Upper lobe of right lung (tissue), 1 donor: ENCODE measurements at regions not wholly inside any gene's neighbourhood (a gene's known extent, or its start where the extent isn't known, plus 50 kb on each side); places are given as distances from the start of the nearest gene placed in this dataset.

ENCODE experiments used
- ATAC-seq: fragments of 200-7000 bp; cut with Tn5 transposase; one replicate; pipeline ENCODE4 v1.9.1; 2020; ENCODE audit warnings: mild to moderate bottlenecking, moderate library complexity
- DNase-seq: peaks from one replicate; pipeline ENCODE4 v3.0.0-alpha.2; 2020
- H3K27ac ChIP-seq: fragments of 200-600 bp; one replicate; pipeline ENCODE4 v1.8.0; 2022
- H3K27me3 ChIP-seq: fragments of 200-600 bp; one replicate; pipeline ENCODE4 v1.8.0; 2022; ENCODE audit warnings: mild to moderate bottlenecking
- H3K36me3 ChIP-seq: fragments of 200-600 bp; one replicate; pipeline ENCODE4 v1.8.0; 2022
- H3K4me1 ChIP-seq: fragments of 200-600 bp; one replicate; pipeline ENCODE4 v1.8.0; 2022
- H3K4me3 ChIP-seq: fragments of 200-600 bp; one replicate; pipeline ENCODE4 v1.8.0; 2022; ENCODE audit warnings: mild to moderate bottlenecking
- H3K9me3 ChIP-seq: fragments of 200-600 bp; one replicate; pipeline ENCODE4 v1.8.0; 2022
- intact Hi-C: fragments of 100-400 bp; cut with DNase I; formaldehyde crosslinking; loops from one replicate; pipeline ENCODE4 v1.11.0; 2022
- TF ChIP-seq, protein P1 (sequence below): fragments of 200-600 bp; IDR thresholded peaks from one replicate; pipeline ENCODE4 v1.8.0; 2022; ENCODE audit warnings: antibody characterized with exemption
- donor health status: DM: no; HTN: yes; CAD: no; lungs with severe emphysema.

DNA sequence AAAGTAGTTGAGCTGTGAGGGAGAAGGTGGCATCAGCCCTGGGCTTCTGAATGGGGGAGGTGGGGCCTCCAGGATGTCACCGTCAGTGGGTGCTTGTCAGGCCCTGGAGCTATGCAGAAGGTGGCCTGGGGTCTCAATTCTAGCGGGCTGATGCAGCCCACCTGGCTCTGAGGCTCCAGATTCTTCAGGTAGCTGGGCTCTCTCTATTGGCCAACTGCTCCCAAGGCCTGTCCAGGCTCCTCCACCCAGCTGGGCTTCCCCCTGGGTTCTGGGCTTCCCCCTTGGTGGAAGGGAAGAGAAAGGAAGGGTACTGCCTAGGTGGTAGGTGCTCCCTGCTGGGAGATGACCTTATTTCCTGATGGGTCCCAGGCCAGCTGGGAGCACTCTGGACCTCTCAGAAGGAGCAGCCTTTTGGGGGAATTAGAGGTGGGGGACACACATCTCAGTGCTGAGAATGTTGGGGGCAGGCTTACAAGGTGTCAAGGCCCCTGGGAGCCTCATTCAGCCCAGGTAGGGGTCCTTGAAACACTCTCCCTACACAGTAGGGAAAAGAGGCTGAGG is 1728.3 kb downstream of the TP53TG3F start:
- H3K9me3 ChIP-seq, result no peaks in the 10 kb centered on the region
- no peaks in the 10 kb centered on the region for H3K27me3 ChIP-seq
- no peak overlapping the region for H3K27ac ChIP-seq
- no peaks in the 10 kb centered on the region for H3K36me3 ChIP-seq
- no peaks in the 10 kb centered on the region for H3K4me1 ChIP-seq
- intact Hi-C loops, result no loop called here
- no peak overlapping the region for H3K4me3 ChIP-seq
- TF ChIP-seq, protein P1, sequence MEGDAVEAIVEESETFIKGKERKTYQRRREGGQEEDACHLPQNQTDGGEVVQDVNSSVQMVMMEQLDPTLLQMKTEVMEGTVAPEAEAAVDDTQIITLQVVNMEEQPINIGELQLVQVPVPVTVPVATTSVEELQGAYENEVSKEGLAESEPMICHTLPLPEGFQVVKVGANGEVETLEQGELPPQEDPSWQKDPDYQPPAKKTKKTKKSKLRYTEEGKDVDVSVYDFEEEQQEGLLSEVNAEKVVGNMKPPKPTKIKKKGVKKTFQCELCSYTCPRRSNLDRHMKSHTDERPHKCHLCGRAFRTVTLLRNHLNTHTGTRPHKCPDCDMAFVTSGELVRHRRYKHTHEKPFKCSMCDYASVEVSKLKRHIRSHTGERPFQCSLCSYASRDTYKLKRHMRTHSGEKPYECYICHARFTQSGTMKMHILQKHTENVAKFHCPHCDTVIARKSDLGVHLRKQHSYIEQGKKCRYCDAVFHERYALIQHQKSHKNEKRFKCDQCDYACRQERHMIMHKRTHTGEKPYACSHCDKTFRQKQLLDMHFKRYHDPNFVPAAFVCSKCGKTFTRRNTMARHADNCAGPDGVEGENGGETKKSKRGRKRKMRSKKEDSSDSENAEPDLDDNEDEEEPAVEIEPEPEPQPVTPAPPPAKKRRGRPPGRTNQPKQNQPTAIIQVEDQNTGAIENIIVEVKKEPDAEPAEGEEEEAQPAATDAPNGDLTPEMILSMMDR, result no peak
- DNase-seq (no peak), ATAC-seq (peak; percentile 10)

DNA sequence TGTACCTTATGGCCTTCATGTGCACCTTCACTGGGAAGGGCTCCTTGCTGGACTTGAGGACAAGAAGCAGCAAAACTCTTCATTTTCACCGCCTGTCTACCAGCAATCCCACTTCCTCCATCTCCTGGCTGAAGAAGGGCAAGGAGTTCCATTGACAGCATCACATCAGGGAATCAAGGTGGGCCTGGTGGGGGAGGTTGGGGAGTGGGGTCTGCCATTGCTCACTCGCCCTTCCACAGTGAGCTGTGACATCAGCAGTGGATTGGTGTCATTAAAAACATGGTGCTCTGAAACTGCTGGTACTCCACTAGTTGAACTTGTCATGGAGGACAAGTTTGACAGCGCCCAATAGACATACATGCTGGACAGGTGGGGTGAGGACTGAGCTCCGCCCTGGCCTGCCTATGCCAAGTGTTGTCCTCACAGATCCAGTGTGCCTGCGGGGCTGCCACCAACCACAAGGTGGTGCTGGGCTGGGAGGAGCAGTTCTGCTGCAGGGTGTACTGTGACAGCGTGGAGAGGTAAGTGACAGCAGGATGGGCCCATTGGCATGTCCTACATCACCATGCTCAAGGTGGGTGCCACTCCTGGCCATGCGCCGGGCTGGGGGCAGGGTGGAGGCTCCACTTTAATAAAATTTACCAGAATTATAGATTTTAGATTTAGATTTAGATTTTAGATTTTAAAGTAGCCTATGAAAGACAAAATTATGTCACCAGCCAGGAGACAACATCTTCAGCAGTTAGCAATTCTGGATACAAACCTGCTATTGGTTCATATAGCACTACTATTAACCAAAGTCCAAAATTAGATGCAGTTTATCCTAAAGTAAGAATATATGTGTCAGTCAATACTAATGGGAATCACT is 1729.1 kb downstream of the TP53TG3F start:
- Histone ChIP-seq H3K27me3 (no peaks in the 10 kb centered on the region), H3K27ac (no peak overlapping the region), H3K36me3 (no peaks in the 10 kb centered on the region), H3K9me3 (no peaks in the 10 kb centered on the region), H3K4me1 (no peaks in the 10 kb centered on the region), H3K4me3 (no peak overlapping the region)
- DNase-seq (peak; percentile 60), ATAC-seq (peak; percentile 62)
- TF ChIP-seq, protein P1, result no peak
- intact Hi-C loops, result no loop called here

DNA sequence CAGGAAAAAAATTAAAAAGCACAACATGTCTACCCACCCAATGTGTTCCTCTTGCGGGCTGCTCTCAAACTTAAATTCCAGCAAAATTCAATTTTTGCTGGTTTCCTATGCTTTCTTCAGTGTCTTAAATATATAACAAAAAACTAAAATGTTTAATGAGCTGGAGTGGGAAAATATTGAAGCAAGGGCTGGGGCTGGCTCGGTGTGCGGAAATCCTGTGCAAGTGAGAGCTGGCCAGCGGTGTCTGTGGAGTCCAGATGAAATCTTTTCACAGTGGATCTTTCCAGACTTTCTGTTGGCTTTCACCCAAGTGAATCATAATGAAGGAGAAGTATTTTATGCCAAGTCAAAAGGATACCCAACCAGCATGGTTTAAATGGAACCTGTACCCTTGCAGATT is 1733.6 kb downstream of the TP53TG3F start:
- ATAC-seq, result no peak
- TF ChIP-seq, protein P1, result no peak
- intact Hi-C loops, result no loop called here

DNA sequence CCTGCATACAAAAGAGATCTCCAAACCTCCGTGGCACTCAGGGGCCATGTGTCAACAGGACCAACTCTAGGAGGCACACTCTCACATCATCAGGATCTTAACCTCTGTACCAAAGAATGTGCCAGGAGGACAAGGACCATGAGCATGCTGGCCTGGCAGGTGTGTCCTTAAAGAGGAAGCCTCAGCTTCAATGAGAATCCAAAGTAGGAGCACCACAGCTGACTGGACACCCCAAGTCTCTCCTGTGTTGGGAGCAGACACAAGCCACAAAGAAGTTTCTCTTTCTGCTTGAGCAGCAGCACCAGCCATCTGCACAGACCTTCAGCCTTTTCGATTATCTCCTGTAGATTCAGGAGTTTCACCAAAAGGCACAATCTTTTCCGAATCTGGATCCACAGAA is 1734.5 kb downstream of the TP53TG3F start:
- DNase-seq, result no peak

More for the DNA sequence above, 1733.6 kb downstream of the TP53TG3F start:
- H3K27ac ChIP-seq, result no peak overlapping the region
- H3K4me1 ChIP-seq, result no peaks in the 10 kb centered on the region
- no peak for DNase-seq
- H3K27me3 ChIP-seq, result no peaks in the 10 kb centered on the region
- H3K9me3 ChIP-seq, result no peaks in the 10 kb centered on the region
- no peaks in the 10 kb centered on the region for H3K36me3 ChIP-seq
- H3K4me3 ChIP-seq, result no peak overlapping the region

DNA sequence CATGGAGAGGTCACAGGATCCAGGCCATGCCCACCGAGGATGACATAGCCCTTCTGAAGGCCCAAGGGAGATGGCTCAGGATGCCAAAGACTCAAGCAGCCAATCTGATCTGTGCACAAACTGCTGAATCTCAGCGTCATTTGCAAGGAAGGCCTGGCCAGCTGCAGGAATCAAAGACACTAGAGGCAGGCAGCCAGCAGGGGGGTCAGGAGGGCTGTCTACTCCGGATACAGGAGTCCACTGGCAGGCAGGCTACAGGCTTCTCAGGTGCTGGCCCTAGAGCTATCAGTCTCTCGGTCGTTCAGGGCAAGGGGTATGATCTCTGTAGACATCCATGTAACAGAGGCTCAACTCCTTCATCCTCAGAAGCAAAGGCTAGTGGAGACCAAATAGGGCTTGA is 1735.3 kb downstream of the TP53TG3F start:
- intact Hi-C loops, result no loop called here
- Histone ChIP-seq H3K4me3 (no peak overlapping the region), H3K9me3 (no peaks in the 10 kb centered on the region), H3K36me3 (no peaks in the 10 kb centered on the region), H3K4me1 (no peaks in the 10 kb centered on the region), H3K27me3 (no peaks in the 10 kb centered on the region), H3K27ac (no peak overlapping the region)
- no peak for ATAC-seq
- DNase-seq, result no peak
- TF ChIP-seq, protein P1, result no peak

More for the DNA sequence above, 1734.5 kb downstream of the TP53TG3F start:
- Histone ChIP-seq H3K27ac (no peak overlapping the region), H3K27me3 (no peaks in the 10 kb centered on the region), H3K4me1 (no peaks in the 10 kb centered on the region), H3K4me3 (no peak overlapping the region), H3K9me3 (no peaks in the 10 kb centered on the region), H3K36me3 (no peaks in the 10 kb centered on the region)
- ATAC-seq, result no peak
- TF ChIP-seq, protein P1, result no peak
- intact Hi-C loops, result no loop called here
